ENCODE measurements at regions not wholly inside any gene's neighbourhood (a gene's known extent, or its start where the extent isn't known, plus 50 kb on each side); places are given as distances from the start of the nearest gene placed in this dataset.

DNA sequence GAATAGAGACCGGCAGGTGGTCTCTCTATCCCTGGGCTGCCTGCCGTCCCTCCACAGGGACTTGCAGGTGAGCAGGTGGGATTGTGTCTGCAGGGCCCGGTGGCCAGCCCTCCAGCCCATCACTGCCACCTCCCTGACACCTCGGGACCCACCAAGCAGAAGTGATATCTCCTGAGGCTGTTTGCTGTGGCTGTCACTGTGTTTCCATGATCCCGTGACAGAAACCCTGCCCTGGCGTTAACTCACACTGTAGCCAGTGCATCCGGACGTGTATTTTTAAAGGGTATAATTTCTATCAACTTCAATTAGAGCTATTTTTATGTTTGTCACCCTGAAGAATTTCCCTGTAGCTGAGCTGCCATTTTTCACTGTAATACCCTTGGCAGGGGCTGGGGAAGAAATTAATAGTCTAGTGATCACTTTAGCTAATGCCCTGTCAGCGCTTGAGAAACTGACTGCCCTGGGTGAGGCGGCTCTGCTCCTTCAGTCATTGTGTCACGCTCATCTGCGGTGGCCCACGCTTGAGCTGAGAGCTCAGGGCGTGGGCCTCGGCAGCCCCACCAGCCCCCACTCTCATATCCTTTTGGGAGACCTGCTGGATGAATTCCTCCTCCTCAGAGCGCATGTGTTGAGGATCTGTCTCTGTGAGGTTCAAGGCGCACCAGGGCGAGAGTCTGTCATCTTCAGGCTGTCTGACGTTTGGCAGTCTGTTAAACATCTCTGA is 229.9 kb upstream of the CIBAR2 start:
- TF ChIP-seq, protein P1, sequence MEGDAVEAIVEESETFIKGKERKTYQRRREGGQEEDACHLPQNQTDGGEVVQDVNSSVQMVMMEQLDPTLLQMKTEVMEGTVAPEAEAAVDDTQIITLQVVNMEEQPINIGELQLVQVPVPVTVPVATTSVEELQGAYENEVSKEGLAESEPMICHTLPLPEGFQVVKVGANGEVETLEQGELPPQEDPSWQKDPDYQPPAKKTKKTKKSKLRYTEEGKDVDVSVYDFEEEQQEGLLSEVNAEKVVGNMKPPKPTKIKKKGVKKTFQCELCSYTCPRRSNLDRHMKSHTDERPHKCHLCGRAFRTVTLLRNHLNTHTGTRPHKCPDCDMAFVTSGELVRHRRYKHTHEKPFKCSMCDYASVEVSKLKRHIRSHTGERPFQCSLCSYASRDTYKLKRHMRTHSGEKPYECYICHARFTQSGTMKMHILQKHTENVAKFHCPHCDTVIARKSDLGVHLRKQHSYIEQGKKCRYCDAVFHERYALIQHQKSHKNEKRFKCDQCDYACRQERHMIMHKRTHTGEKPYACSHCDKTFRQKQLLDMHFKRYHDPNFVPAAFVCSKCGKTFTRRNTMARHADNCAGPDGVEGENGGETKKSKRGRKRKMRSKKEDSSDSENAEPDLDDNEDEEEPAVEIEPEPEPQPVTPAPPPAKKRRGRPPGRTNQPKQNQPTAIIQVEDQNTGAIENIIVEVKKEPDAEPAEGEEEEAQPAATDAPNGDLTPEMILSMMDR (IDR thresholded peaks at IDR 0.05; ENCODE audit: low read depth, low read length), result no peak
- TF ChIP-seq EZH2phosphoT487 (IDR thresholded peaks at IDR 0.05; ENCODE audit: low read depth), result no peak
